Adrenal gland (tissue), 5 donors: ENCODE measurements at regions not wholly inside any gene's neighbourhood (a gene's known extent, or its start where the extent isn't known, plus 50 kb on each side); places are given as distances from the start of the nearest gene placed in this dataset.

ENCODE experiments used
- POLR2A ChIP-seq, 2 donors: fragments of 450-650 bp; IDR thresholded peaks; one replicate each; pipeline ENCODE4 v1.6.1; 2017; ENCODE audit warnings: antibody characterized with exemption in 2 of 2, mild to moderate bottlenecking in 2 of 2, moderate library complexity in 1 of 2
- TF ChIP-seq, protein P1 (sequence below), 6 experiments: fragments of 450-650 bp in 4 of 6; fragments of 200-600 bp in 2 of 6; sonication (generic) in 1 of 6; IDR thresholded peaks; 1 replicate in 5 of 6; 2 replicates in 1 of 6; pipeline versions ENCODE4 v1.5.1 to v1.8.0; 2016 to 2021; ENCODE audit warnings: antibody characterized with exemption in 6 of 6, mild to moderate bottlenecking in 2 of 6, moderate library complexity in 1 of 6
- donor health status: DM: no; HTN: no; CAD: no.

DNA sequence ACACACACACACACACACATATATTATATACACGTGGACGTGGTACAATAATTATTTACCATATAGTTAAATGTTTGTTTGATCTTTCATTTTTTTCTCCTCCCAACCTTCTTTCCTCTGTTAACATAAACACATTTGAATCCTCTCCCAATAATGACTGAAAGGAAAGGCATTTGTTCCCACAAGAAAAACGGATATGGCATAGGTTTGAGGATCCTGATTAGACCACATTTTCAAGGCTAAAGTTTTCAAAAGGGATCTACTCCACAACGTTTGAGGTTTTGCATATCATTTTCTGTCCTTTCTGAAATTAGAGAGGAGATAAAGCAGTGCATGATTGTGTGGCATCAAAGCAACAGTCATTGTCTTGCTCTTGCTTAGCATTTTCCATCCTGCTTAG is 1883.4 kb downstream of the STIM2 start:
- TF ChIP-seq POLR2A (IDR thresholded peaks at IDR 0.05) = no peak
- TF ChIP-seq, protein P1, sequence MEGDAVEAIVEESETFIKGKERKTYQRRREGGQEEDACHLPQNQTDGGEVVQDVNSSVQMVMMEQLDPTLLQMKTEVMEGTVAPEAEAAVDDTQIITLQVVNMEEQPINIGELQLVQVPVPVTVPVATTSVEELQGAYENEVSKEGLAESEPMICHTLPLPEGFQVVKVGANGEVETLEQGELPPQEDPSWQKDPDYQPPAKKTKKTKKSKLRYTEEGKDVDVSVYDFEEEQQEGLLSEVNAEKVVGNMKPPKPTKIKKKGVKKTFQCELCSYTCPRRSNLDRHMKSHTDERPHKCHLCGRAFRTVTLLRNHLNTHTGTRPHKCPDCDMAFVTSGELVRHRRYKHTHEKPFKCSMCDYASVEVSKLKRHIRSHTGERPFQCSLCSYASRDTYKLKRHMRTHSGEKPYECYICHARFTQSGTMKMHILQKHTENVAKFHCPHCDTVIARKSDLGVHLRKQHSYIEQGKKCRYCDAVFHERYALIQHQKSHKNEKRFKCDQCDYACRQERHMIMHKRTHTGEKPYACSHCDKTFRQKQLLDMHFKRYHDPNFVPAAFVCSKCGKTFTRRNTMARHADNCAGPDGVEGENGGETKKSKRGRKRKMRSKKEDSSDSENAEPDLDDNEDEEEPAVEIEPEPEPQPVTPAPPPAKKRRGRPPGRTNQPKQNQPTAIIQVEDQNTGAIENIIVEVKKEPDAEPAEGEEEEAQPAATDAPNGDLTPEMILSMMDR (IDR thresholded peaks at IDR 0.05) = no peak
